HG02981 (cell line): ENCODE measurements at regions not wholly inside any gene's neighbourhood (a gene's known extent, or its start where the extent isn't known, plus 50 kb on each side); places are given as distances from the start of the nearest gene placed in this dataset.

Source experiments
- ATAC-seq: cut with Tn5 transposase; IDR thresholded peaks from one replicate; pipeline ENCODE4 v1.9.1; 2021; ENCODE audit warnings: mild to moderate bottlenecking, moderate library complexity; ENCODE audit not compliant: unreplicated experiment

DNA sequence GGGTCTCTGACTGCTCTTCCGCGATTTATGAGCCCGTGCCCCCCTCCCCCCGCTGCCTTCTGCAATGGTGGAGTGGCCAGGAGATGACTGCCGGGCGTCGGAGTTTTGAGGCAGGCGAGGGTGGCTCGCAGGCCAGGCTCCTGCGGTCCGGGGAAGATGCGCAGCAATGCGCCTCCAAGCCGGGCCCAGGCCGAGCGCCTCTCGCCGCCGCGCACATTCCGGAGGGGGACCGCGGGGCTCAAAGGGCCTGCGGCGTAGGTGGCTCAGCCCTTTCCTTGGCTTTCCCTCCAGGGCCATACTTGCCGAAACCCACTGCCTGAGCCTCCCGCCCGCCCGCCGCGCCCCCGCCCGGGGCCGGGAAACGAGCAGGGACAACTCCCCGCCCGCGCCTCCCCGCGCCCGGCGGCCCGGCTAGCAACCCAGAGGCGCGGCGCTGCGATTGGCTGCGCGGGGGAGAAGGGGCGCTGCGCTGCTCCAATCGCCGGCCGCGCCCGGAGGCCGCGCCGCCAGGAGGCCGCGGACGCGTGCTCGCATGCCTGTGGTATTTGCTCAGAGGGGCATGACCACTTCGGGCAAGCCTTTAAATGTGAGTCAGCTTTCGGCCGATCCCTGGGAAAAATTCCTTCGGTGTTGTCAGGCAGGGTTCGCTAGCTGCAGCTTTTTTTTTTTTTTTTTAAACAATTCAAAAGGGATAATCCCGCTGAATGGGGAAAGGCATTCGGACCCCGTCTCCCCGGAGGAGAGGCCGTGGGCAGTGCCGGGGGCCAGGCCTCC is 157.9 kb upstream of the PARP11 start:
- ATAC-seq, result peak; percentile 83

DNA sequence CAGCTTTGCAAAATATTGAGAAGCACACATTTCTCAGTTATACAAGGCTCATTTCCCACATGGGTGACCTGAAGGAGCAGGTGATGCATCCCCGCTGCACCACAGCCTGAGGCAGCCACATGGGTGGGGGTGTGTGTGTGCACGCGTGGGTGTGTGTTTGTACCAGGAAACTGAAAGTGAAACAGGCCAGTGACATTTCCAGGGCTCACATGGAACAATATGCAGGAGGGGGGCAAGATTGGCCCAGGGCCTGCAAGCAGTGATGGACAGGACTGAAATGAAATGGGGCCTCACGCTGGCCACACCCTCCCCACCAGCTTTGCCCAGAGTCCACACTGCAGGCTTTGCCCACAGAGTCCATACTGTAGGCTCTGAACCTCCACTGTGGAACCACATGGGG is 154.2 kb upstream of the PARP11 start:
- no peak for ATAC-seq

DNA sequence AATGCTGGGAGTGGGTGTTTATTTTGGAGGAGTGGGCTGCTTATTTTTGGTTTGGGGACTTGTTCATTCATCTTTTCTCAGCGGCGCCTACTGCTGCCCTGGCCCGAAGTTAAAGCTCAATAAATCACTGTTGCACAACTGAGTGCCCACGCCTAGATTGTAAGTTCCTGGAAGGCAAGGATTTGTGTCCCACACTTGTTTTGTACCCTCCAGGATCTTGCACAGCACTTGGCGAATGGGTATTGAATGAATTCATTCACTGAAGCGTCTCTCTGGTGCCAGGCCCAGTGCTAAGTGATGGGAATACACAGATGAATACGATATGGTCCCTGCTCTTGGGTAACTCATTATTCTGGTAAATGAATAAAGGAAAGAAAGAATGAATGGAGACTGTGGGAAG is 153.3 kb upstream of the PARP11 start:
- ATAC-seq, result no peak

DNA sequence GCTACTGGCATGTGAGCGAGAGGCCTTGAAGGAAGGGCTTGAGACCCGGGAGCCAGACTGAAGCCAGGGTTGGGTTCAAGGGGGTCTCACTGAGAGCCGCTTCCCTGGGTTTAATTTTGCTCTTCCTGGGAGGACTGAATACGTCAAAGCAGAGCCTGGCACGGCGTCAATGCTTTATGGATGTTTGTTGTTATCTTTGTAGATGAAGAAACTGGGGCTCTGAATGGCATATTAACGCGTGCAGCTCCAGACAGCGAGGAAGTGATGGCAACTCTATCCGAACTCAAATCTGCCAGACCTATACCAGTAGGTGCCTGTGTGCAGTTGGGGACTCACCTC is 152.8 kb upstream of the PARP11 start:
- no peak for ATAC-seq

DNA sequence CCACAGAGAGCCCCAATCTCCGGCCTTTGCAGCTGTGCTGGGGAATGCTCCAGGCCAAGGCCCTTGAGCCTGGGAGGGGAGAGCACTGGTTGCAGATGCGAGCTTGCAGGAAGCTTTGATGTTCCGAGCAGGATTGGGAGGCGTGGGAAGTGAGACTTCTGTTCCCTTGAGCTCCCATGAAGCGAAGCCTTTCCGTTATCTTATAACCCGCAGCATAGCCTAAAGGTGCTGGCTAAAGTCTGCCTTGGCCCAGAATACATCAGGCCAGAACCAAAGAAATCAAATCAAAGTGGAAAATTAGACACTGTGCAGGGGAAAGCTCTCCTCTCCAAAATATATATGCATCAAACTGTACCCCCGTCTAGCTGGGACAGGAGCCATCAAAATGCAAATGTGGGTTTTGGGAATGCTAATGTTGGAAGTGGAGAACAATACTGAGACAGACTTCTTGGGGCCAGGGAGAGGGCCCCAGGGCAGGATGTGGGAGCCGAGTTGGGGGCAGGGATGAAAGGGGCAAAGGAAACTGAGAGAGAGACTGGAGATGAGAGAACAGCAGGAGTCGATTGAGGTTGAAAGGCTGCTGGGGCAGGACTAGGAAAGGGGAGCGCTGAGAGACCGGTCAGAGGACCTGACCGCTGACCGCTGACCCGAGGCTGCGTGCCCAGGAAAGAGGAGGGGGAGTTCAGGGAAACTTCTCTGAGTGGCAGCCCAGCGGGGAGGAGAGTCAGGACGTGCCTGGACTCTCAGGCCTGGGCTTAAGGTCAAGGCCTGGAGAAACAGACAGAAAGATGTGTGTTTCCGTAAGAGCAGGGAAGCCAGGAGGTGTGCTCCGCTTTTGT is 152.2 kb upstream of the PARP11 start:
- ATAC-seq, result no peak

DNA sequence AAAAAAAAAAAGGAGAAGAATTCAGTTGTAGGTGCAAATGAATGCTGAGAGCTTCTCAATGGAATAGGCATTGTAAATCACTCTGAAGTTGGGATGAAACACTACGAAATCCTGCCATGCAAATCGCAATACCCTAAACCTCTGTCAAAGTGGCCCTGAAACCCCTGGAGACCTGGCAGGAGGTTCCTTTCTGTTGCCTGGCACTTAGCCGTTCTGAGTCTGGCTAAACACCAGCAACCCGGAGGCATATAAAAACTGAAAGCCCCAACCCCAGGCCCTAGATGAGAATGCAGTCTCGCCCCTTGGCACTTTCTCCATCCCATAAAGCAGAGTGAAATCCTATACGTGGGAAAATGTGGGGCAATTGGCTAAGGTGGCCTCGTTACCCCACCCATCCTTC is 151.5 kb upstream of the PARP11 start:
- no peak for ATAC-seq

DNA sequence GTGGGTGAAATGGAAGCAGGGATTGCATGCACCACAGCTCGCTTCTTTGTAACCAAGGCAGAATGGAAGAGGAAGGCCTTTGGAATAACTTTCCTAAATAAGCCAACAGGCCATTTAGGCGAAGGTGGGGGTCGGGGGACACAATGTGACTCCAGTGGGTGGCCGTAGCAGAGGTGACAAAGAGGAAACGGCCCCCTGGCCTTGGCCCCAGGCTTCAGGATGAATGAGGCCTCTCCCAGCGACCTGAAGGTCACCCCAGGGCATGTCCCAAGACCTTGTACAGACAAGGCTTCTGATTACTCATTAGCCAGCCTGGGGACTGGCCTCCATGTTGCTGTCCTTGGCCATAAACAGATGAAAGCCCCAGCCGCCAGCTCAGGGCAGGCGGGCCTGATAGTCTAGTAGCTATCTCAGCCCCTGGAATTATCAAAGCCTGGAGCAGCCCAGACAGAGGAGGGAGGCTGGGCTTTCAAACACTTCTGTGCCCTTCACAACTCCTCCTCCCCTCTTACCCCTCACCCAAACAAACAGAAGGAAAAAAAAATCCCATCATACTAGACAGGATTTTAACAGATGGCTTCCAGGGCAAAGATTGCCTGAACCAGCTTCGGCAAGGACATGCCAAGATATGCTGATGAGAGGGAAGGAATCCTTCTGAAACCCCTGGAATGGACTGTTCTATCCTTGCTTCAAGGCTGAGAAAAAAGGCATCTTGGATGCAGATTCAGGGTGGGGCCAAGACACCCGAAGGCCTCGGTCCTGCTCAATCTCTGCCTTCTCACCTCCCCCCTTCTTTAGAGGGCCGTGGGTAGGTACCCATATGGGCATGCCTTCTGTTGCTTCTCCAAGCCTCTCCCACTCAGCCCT is 142.3 kb upstream of the PARP11 start:
- no peak for ATAC-seq

DNA sequence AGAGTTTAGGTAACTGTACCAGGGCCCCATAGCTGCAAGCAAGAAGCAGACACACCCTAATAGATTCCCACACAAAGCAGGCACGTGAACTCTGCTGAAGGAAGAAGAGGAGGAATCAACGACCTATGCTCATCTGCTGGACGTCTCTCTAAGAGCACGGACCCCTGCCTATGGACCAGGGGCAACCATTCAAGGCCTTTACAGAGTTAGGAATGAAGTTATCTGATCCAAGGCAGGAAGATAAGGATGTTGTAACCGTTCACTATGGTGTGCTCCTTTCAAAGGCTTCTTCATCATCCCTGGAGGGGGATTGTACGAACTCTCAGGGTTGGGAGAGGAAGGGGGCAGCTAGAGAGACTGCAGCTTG is 141.6 kb upstream of the PARP11 start:
- no peak for ATAC-seq

DNA sequence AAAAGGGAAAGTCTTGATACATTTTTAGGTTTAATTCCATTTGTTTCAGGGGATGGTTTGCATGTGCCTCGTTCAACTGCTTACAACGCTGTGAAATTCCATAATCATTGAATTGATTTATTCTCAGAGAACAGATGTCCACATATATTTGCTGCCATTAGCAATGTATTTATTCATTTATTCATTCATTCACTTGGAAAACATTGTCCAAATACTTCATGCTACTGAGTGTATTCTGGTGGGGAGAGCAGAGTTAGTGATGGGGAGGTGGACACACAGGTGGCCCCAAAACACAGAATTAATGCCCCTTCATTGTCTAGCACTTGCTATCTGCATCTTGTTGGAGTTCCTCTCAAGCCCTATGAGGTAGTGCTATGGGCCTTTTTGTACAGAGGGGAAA is 141.2 kb upstream of the PARP11 start:
- ATAC-seq, result no peak

DNA sequence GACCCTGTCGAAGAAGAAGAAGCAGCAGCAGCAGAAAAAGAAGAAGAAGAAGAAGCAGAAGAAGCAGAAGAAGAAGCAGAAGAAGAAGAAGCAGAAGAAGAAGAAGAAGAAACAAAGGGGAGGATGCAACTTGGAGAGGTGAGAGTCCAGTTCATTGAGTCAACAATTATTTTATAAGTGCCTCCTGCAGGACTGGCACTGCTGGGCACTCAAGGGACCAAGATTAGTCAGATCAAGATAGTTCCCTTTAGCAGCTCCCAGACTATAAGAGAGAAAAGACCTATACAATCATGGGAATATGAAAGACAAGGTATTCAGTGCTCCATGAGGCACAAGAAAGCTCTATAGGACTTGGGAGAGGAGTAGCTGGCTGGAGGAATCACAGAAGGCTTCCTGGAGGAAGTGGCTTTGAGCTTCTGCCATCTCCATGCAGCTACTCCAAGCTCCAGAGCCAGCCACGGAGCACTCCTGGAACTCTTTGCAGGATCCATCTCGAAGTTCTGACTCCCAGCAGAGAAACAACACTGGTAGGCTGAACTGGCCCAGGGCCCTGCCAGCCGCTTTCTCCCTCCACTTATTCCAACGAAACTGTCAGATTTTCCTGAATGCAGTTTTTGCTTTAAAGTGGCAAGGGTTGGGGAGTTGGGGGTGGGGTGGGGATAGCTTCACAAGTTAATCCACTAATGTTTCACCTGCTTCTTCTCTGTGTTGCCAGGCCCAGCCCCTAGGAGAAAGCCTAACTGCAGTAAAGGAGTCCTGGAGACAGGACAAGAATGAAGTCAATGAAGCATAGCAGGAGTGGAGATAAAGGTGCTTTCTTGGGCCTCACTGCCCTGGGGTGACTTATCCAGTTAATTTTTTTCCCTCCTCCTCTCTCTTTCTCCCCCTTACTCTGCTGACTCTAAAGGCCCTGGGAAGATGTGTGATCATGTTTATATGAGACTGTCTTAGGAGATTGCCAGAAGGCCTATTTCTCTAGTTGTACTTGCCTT is 140.1 kb upstream of the PARP11 start:
- ATAC-seq, result no peak

DNA sequence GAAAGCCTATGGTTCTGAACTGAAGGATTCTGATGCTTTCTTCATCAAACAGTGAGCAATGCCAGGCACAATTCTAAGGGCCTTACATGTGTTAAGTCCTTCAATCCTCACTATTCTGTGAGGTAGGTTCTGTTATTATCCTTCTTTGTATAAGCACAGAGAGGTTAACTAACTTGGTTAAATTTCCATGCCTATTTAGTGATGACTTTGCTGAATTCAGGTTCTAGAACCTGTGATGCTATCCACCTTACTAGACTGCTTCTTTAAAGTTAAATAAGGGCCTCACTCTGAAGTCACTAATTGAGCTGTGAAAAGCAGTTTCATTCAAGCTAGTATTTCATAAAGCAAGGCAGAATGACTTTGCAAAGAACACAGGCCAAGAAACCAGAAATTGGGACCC is 138.9 kb upstream of the PARP11 start:
- ATAC-seq, result no peak

DNA sequence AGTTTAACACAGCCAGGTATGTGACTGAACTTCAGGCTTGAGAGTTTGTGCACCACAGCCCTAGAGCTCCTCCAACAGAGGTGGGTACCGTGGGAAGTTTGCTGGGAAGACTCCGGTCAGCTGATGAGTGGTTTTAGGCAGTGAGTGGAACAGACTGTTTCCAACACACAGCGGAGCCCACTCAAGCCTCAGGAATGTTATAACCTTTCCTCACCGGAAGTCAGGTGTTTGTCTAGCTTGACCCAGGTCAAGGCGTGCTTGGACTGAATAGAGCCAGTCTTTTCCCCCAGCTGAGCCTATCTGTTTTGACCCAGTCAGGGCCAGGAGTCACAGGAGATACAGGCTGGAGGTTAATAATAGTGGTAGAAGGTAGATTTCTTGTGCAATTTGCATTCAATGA is 138.4 kb upstream of the PARP11 start:
- no peak for ATAC-seq

DNA sequence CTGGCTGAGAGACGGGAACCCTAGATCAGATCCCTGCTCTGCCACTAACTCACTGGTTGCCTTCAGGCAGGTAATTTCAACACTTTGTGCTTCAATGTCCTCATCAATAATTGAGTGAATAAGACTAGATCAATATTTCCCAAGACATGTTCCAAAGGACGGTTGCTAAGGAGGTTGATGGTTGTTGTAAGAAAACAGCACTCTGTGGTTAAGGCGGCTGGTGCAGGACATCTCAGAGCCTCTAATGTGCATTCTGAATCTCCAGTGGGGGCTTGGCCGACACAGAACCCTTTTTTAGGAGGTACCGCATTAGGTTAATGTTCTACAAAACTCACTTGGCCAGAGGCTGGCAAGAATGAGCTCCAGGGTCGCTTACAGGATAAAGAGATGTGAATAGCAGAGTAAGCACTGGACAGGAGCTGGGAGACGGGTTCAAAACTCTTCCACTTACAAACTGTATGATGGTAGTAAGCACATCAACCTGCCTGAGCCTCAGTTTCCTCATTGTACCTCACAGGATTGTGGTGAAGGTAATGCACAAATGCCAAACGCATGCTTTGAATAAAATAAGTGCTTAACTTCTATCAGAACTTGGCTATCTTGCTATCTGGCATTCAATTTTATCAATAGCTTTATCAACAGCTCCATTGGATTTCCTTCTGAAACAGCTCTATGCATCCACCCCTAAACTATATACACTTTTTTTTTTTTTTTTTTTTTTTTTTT is 136.9 kb upstream of the PARP11 start:
- no peak for ATAC-seq

DNA sequence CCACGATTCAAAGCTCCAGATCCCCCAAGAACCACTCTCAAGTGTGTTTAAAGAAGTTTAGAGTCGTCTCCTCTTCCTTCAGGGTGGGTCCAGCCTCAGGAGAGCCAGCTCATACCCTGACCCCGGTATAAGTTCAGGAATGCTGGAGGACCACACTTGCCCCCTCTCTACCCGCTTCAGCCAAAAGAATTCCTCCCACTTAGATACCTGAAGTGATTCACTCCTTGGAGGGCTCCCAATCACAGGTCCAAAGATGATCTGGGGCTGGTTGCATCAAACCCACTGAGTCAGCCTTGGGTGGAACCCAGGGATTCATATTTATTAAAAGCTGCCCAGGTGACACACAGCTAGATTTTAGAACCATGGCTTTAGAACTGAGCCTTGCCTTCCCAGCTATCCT is 133.5 kb upstream of the PARP11 start:
- no peak for ATAC-seq

DNA sequence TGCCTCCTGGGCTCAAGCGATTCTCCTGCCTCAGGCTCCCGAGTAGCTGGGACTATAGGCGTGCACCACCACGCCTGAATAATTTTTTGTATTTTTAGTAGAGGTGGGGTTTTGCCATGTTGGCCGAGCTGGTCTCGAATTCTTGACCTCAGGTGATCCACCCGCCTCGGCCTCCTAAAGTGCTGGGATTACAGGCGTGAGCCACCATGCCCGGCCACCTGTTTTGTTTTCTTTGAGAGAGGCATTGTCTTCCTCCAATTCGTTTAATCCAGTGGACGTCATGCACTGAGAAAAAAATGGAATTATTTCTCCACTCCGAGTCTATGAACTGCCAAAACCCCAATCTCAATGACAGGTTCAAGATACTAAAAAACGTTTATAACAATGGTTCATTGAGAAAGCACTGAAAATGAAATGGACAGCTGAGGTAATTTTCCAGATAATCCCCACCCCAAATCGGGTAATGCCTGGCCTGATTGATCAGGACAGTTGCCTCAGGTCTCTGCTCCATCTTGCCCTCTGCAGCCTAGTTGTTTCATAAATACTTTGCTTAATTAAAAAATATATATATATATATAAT is 132.7 kb upstream of the PARP11 start:
- no peak for ATAC-seq

DNA sequence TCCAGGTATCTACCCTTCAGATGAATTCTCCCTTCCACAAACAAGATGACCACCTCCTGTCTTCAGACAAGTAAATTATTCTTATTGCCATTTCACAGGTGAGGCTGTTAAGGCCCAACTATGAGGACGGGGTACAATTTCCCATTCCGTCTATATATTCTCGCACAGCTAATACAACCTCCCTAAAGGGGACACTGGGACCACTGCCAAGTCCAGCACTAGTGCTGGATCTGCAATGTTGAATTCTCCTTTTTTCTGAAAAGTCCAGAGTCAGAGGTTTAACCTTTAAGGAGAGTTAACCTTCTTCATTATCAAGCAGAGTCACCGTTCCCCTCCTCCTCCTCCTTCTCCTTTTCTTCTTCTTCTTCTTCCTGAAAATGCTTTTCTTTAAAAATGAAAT is 130.4 kb upstream of the PARP11 start:
- no peak for ATAC-seq

DNA sequence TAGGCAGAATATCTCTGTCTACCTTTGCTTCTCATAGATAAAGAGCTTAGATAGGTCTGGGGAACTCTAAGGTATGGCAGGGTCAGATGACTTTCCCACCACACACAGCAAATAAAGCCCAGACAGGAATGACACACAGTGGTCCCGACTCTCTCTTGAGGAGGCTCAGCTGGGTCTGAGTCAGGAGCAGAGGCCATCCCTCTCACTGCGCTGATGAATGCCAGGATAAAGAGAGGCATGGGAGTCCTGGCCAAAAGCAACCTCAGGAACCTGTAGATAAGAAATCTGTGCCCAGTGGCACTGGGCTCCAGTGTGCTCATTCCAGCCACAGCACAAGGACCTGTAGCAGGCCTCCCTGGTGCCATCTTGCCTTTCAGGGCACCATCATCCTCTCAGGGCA is 129.4 kb upstream of the PARP11 start:
- no peak for ATAC-seq

DNA sequence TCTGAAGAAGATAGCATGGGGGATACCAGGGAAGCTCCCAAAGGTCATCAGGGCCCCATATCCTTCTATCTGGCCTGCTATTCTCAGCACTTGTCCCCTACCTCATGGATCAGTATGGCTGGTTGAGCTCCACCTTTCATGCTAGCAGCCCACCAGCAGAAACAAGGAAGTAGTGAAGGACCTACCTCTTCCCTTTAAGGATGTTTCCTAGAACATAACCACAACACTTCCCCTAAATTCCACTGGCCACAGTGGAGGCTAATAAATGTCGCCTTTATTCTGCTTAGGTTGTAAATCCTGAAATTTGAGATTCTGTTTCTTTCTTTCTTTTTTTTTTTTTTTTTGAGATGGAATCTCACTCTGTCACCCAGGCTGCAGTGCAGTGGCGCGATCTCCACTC is 128.6 kb upstream of the PARP11 start:
- ATAC-seq, result no peak

DNA sequence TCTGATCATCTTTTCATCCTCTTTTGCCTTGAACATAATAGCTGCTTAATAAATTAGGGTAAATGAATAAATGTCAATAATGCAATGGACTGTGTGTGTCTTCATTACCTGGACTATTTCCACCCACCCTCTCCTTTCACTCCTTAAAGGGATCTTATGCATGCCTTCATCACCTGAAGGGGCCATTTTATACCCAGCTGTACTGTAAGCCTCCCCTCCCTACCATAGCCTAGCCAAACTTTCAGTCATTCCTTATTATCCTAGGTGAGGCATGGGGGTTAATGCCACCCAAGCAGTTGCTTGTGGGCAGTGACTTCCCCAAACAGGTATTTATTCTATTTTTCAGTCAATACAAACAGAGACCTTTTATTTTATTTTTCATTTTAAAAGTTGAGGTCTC is 127.8 kb upstream of the PARP11 start:
- no peak for ATAC-seq
